Liver (tissue), 7 donors: ENCODE measurements at regions not wholly inside any gene's neighbourhood (a gene's known extent, or its start where the extent isn't known, plus 50 kb on each side); places are given as distances from the start of the nearest gene placed in this dataset.

Experiments used
- DNase-seq: peaks from one replicate; pipeline ENCODE4 v3.0.0-alpha.2; 2017; ENCODE audit warnings: low spot score
- H3K27ac ChIP-seq, 2 donors: one replicate each; pipeline ENCODE4 v1.7.0; 2013; ENCODE audit warnings: inconsistent platforms in 2 of 2, low read length in 2 of 2, control low read depth in 1 of 2, low read depth in 1 of 2, mild to moderate bottlenecking in 1 of 2
- H3K27me3 ChIP-seq, 4 donors: one replicate each; pipeline versions ENCODE4 v1.6.1 to v1.7.0; 2013; ENCODE audit warnings: low read length in 3 of 4, inconsistent platforms in 1 of 4, mild to moderate bottlenecking in 1 of 4, moderate library complexity in 1 of 4; ENCODE audit not compliant: control insufficient read depth in 4 of 4, insufficient read depth in 4 of 4
- H3K36me3 ChIP-seq, 4 donors: one replicate each; pipeline versions ENCODE4 v1.6.1 to v1.7.0; 2013; ENCODE audit warnings: low read length in 3 of 4, mild to moderate bottlenecking in 3 of 4, low read depth in 1 of 4, moderate library complexity in 1 of 4; ENCODE audit not compliant: control insufficient read depth in 4 of 4, insufficient read depth in 3 of 4
- H3K4me1 ChIP-seq, 4 donors: one replicate each; pipeline versions ENCODE4 v1.6.1 to v1.7.0; 2013; ENCODE audit warnings: low read length in 3 of 4, mild to moderate bottlenecking in 3 of 4, moderate library complexity in 1 of 4; ENCODE audit not compliant: control insufficient read depth in 4 of 4, insufficient read depth in 4 of 4
- H3K4me3 ChIP-seq, 3 donors: one replicate each; pipeline versions ENCODE4 v1.6.1 to v1.7.0; 2013; ENCODE audit warnings: low read length in 3 of 3, control low read depth in 1 of 3, low read depth in 1 of 3, mild to moderate bottlenecking in 1 of 3
- H3K9ac ChIP-seq, 2 donors: one replicate each; pipeline ENCODE4 v1.7.0; 2013; ENCODE audit warnings: low read length in 2 of 2, mild to moderate bottlenecking in 2 of 2, moderate library complexity in 2 of 2, control low read depth in 1 of 2, low read depth in 1 of 2
- H3K9me3 ChIP-seq, 4 donors: one replicate each; pipeline versions ENCODE4 v1.6.1 to v1.7.0; 2013; ENCODE audit warnings: low read length in 3 of 4; ENCODE audit not compliant: control insufficient read depth in 4 of 4
- EGR1 ChIP-seq, 2 donors: IDR thresholded peaks; 2 replicates each; pipeline ENCODE4 v1.6.1; 2016 to 2018; ENCODE audit warnings: antibody characterized with exemption in 2 of 2, low read depth in 2 of 2
- FOXA2 ChIP-seq: IDR thresholded peaks from 2 replicates; pipeline ENCODE4 v1.6.1; 2016; ENCODE audit warnings: antibody characterized with exemption
- GABPA ChIP-seq, 2 donors: IDR thresholded peaks in 1 of 2; conservative IDR thresholded peaks in 1 of 2; 2 replicates each; pipeline ENCODE4 v1.6.1; 2016; ENCODE audit warnings: antibody characterized with exemption in 2 of 2, mild to moderate bottlenecking in 1 of 2, moderate library complexity in 1 of 2
- HNF4A ChIP-seq, 2 donors: conservative IDR thresholded peaks; 2 replicates each; pipeline ENCODE4 v1.6.1; 2016; ENCODE audit warnings: antibody characterized with exemption in 2 of 2, mild to moderate bottlenecking in 2 of 2
- HNF4G ChIP-seq: IDR thresholded peaks from 2 replicates; pipeline ENCODE4 v1.6.1; 2016; ENCODE audit warnings: antibody characterized with exemption
- JUND ChIP-seq, 2 donors: IDR thresholded peaks; 2 replicates each; pipeline ENCODE4 v1.6.1; 2016; ENCODE audit warnings: antibody characterized with exemption in 2 of 2
- MAX ChIP-seq: IDR thresholded peaks from 2 replicates; pipeline ENCODE4 v1.6.1; 2016; ENCODE audit warnings: antibody characterized with exemption
- NR2F2 ChIP-seq: IDR thresholded peaks from 2 replicates; pipeline ENCODE4 v1.6.1; 2016; ENCODE audit warnings: antibody characterized with exemption
- RAD21 ChIP-seq, 2 donors: IDR thresholded peaks; 2 replicates each; pipeline ENCODE4 v1.6.1; 2016; ENCODE audit warnings: antibody characterized with exemption in 2 of 2, mild to moderate bottlenecking in 2 of 2
- RXRA ChIP-seq, 2 donors: IDR thresholded peaks; 2 replicates each; pipeline ENCODE4 v1.6.1; 2017 to 2018; ENCODE audit warnings: antibody characterized with exemption in 2 of 2, mild to moderate bottlenecking in 1 of 2
- SP1 ChIP-seq: IDR thresholded peaks from 2 replicates; pipeline ENCODE4 v1.6.1; 2018; ENCODE audit warnings: antibody characterized with exemption, mild to moderate bottlenecking
- TAF1 ChIP-seq: conservative IDR thresholded peaks from 2 replicates; pipeline ENCODE4 v1.6.1; 2016; ENCODE audit warnings: antibody characterized with exemption, mild to moderate bottlenecking
- YY1 ChIP-seq: IDR thresholded peaks from 2 replicates; pipeline ENCODE4 v1.6.1; 2016; ENCODE audit warnings: antibody characterized with exemption, mild to moderate bottlenecking
- WGBS: extraction: QIAGEN DNeasy Blood & Tissue Kit; methylation state at CpG from one replicate; pipeline ENCODE4 v1.1.7; 2013; 5-methylcytosine and 5-hydroxymethylcytosine counted together
- TF ChIP-seq, protein P1 (sequence below): IDR thresholded peaks from 2 replicates; pipeline ENCODE4 v1.6.1; 2016; ENCODE audit warnings: antibody characterized with exemption
- TF ChIP-seq, protein P2 (sequence below): IDR thresholded peaks from 2 replicates; pipeline ENCODE4 v1.6.1; 2016; ENCODE audit warnings: antibody characterized with exemption
- TF ChIP-seq, protein P3 (sequence below): IDR thresholded peaks from 2 replicates; pipeline ENCODE4 v1.6.1; 2016; ENCODE audit warnings: antibody characterized with exemption, mild to moderate bottlenecking
- donor health status: healthy.
- donor health status: healthy.
- donor health status: healthy.
- donor health status: healthy.

- Histone ChIP-seq H3K4me3 (no peak overlapping the region), H3K36me3 (no peaks in the 10 kb centered on the region), H3K9me3 (no peaks in the 10 kb centered on the region), H3K27me3 (no peaks in the 10 kb centered on the region), H3K9ac (no peak overlapping the region), H3K27ac (peak overlapping the region in 1 of 2 donors; percentile 5), H3K4me1 (no peaks in the 10 kb centered on the region)
- DNase-seq, result no peak
- 93% methylated on average over 2 of the region's 2 CpGs for WGBS
- TF ChIP-seq YY1 (no peak), HNF4A (conservative IDR thresholded peaks at IDR 0.05) (no peak), GABPA (IDR thresholded peaks at IDR 0.05 in 1 of 2, conservative IDR thresholded peaks at IDR 0.05 in 1 of 2) (no peak), JUND (IDR thresholded peaks at IDR 0.05) (no peak), HNF4G (no peak), TAF1 (no peak), RAD21 (IDR thresholded peaks at IDR 0.05) (peak in 1 of 2 donors; percentile 4), FOXA2 (no peak), NR2F2 (no peak), RXRA (IDR thresholded peaks at IDR 0.05) (peak in 1 of 2 donors; percentile 11)
- TF ChIP-seq, protein P1, sequence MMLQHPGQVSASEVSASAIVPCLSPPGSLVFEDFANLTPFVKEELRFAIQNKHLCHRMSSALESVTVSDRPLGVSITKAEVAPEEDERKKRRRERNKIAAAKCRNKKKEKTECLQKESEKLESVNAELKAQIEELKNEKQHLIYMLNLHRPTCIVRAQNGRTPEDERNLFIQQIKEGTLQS, result no peak
- TF ChIP-seq, protein P2, sequence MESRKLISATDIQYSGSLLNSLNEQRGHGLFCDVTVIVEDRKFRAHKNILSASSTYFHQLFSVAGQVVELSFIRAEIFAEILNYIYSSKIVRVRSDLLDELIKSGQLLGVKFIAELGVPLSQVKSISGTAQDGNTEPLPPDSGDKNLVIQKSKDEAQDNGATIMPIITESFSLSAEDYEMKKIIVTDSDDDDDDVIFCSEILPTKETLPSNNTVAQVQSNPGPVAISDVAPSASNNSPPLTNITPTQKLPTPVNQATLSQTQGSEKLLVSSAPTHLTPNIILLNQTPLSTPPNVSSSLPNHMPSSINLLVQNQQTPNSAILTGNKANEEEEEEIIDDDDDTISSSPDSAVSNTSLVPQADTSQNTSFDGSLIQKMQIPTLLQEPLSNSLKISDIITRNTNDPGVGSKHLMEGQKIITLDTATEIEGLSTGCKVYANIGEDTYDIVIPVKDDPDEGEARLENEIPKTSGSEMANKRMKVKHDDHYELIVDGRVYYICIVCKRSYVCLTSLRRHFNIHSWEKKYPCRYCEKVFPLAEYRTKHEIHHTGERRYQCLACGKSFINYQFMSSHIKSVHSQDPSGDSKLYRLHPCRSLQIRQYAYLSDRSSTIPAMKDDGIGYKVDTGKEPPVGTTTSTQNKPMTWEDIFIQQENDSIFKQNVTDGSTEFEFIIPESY, result no peak
Measured at GRCh38 chr20:40464731-40465208, 224.3 kb downstream of the MAFB start.

DNA sequence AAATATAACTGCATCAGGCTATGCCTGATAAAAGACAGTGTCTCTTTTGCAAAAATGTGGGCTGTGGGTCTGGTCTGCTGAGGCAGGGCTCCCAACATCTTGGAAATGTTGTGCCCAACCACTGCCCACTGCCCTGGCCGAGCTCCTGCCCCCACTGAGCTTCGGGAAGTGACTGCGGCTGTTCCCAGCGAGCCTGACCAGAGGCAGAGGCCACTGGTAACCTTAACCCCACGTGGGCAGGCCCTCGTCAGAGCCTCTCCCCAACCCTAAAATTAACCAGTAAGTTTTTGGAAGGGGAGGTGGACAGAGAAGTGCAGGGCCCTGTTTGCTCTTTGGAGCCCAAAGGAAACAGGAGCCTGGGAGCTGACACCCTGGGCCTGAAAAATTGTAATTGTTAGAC, 225.9 kb downstream of the MAFB start:
- Histone ChIP-seq H3K9ac (no peak overlapping the region), H3K36me3 (no peaks in the 10 kb centered on the region), H3K9me3 (no peaks in the 10 kb centered on the region), H3K27ac (no peak overlapping the region), H3K4me1 (no peaks in the 10 kb centered on the region), H3K4me3 (no peak overlapping the region), H3K27me3 (no peaks in the 10 kb centered on the region)
- no peak for DNase-seq
- no peak for TF ChIP-seq EGR1 (IDR thresholded peaks at IDR 0.05; ENCODE audit: low read depth in 2 of 2)
- no peak for TF ChIP-seq SP1
- no peak for TF ChIP-seq MAX
- TF ChIP-seq, protein P2, result no peak
- TF ChIP-seq, protein P3, sequence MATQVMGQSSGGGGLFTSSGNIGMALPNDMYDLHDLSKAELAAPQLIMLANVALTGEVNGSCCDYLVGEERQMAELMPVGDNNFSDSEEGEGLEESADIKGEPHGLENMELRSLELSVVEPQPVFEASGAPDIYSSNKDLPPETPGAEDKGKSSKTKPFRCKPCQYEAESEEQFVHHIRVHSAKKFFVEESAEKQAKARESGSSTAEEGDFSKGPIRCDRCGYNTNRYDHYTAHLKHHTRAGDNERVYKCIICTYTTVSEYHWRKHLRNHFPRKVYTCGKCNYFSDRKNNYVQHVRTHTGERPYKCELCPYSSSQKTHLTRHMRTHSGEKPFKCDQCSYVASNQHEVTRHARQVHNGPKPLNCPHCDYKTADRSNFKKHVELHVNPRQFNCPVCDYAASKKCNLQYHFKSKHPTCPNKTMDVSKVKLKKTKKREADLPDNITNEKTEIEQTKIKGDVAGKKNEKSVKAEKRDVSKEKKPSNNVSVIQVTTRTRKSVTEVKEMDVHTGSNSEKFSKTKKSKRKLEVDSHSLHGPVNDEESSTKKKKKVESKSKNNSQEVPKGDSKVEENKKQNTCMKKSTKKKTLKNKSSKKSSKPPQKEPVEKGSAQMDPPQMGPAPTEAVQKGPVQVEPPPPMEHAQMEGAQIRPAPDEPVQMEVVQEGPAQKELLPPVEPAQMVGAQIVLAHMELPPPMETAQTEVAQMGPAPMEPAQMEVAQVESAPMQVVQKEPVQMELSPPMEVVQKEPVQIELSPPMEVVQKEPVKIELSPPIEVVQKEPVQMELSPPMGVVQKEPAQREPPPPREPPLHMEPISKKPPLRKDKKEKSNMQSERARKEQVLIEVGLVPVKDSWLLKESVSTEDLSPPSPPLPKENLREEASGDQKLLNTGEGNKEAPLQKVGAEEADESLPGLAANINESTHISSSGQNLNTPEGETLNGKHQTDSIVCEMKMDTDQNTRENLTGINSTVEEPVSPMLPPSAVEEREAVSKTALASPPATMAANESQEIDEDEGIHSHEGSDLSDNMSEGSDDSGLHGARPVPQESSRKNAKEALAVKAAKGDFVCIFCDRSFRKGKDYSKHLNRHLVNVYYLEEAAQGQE, result no peak
- no peak for TF ChIP-seq RAD21 (IDR thresholded peaks at IDR 0.05)
- no peak for TF ChIP-seq JUND (IDR thresholded peaks at IDR 0.05)
- TF ChIP-seq HNF4A (conservative IDR thresholded peaks at IDR 0.05), result no peak
- TF ChIP-seq YY1, result no peak
- TF ChIP-seq FOXA2, result no peak
- WGBS, result 84% methylated on average over 6 of the region's 6 CpGs
